ENCODE measurements at regions not wholly inside any gene's neighbourhood (a gene's known extent, or its start where the extent isn't known, plus 50 kb on each side); places are given as distances from the start of the nearest gene placed in this dataset.
A peak's percentile ranks its signal among the peaks of the same experiment; 100 is the strongest.
"Not testable (repeated sequence)": the region's sequence is repeated elsewhere in the genome, so short reads cannot be mapped to it uniquely, and the experiment has no call there.

DNA sequence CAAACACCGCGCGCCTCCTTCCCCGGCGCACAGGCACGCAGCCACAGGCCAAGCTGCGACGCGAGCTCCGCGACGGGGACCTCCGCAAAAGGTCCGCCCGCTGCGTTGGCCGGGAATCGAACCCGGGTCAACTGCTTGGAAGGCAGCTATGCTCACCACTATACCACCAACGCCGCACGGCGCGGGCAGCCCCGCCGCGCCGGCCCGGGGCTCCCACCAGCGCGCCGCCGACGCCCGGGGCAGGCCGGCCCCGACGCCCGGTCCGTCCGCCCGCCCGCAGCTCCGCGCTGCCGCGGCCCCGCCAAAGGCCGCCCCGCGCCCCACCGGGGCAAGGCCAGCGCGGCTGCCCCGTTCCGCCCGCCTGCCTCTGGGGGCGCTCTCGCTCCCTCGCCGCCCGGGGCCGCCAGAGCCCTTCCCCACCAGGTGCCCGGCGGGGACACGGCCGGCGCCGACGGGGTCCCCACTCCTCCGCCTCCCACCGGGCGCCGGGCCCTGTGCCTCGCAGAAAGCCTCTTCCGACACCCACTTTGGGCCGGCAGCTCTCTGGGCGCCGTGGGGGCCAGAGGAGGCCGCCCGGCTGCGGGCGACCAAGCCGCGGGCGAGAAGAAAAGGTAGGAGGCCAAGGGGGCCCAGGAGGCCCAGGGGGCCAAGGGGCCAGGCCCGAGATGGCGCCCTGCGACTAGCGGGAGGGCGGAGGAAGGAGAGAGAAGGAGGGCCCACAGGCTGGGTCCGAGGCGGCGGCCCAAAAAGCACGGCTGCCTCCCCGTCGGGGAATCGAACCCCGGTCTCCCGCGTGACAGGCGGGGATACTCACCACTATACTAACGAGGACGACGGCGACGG, 50.2 kb upstream of the FCGR2A start:
- H3K9me3 ChIP-seq (ENCODE audit: control insufficient read depth in 3 of 3, low read length in 3 of 3); H3K27me3 ChIP-seq (ENCODE audit: control insufficient read depth in 3 of 3, insufficient read depth in 3 of 3, low read length in 3 of 3); H3K4me1 ChIP-seq (ENCODE audit: control insufficient read depth in 3 of 3, insufficient read depth in 3 of 3, low read length in 3 of 3); H3K36me3 ChIP-seq (ENCODE audit: control insufficient read depth in 3 of 3, insufficient read depth in 3 of 3, low read length in 3 of 3); H3K27ac ChIP-seq (ENCODE audit: low read depth, low read length); H3K4me3 ChIP-seq (ENCODE audit: low read length in 3 of 3); H3K9ac ChIP-seq (ENCODE audit: low read depth in 1 of 3, low read length in 3 of 3): not testable (repeated sequence)

DNA sequence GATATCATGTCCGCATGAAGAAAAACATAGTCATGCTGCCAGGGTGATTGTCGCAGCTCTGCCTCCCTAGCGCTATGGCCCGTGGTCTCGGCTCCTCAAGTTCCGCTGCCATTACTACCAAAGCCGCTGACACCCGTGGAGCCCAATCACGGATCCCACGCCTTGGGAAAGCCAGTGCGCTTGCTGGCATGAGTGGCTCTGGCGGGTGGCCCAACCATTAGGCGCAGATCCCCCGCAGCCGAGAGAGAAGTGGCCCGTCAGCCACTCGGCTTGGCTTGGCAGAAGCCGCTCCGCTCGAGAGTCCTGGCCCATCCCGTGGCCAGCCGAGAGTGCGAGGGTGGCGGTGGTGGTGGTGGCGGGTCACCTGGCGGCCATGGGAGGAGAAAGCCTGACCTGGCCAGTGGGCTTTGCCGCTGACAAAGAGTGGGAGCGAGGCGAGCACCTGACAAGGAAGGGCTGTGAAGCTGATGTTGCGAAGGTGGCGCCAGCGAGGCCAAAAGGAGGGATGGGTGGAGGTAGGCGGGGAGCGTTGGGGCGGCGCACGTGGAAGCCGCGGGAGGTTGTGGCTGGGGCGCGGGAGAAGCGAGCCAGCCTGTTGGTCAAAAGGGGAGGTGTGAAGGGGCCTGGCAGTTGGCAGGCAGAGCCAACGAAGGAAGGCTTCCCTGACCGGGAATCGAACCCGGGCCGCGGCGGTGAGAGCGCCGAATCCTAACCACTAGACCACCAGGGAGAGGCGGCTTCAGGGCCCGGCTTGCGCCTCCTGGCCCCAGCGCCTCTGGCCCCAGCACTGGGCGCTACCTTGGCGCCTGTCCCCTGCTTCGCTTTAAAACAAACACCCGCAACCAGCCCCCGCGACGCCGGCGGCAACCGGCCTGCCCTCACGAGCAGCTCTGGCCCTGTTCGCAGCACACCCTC, 51.0 kb upstream of the FCGR2A start:
- not testable (repeated sequence) for H3K4me3 ChIP-seq (ENCODE audit: low read length in 3 of 3); H3K27me3 ChIP-seq (ENCODE audit: control insufficient read depth in 3 of 3, insufficient read depth in 3 of 3, low read length in 3 of 3); H3K9ac ChIP-seq (ENCODE audit: low read depth in 1 of 3, low read length in 3 of 3); H3K36me3 ChIP-seq (ENCODE audit: control insufficient read depth in 3 of 3, insufficient read depth in 3 of 3, low read length in 3 of 3); H3K4me1 ChIP-seq (ENCODE audit: control insufficient read depth in 3 of 3, insufficient read depth in 3 of 3, low read length in 3 of 3); H3K27ac ChIP-seq (ENCODE audit: low read depth, low read length); H3K9me3 ChIP-seq (ENCODE audit: control insufficient read depth in 3 of 3, low read length in 3 of 3)

DNA sequence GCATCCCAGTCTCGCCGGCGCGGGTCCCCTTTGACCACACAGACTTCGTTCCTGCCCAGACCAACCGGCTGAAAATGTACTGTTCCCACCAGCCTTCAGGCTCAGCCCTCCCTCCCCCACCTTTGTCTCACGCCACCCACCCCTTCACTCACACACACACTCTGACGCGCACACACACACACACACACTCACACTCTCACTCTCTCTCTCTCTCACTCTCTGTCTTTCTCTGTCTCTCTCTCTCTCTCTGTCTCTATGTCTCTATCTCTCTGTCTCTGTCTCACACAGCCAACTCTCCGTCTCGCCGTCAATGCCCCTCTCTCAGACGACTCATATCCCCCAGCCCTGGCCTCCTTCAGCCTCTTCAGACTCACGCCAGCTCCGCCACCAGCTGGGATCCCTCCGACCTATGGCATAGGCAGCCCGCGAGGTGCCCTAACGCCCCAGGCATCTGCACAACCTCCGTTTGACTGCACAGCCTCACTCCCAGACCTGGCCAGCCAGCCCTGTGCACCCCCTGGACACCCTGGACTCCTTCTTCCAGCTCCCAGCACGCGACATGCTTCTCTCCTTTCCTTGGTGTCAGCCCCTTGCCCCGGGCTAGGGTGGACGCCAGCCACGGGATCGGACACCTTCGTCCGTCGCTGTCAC, 53.4 kb upstream of the FCGR2A start:
- not testable (repeated sequence) for H3K27me3 ChIP-seq (ENCODE audit: control insufficient read depth in 3 of 3, insufficient read depth in 3 of 3, low read length in 3 of 3); H3K36me3 ChIP-seq (ENCODE audit: control insufficient read depth in 3 of 3, insufficient read depth in 3 of 3, low read length in 3 of 3); H3K4me1 ChIP-seq (ENCODE audit: control insufficient read depth in 3 of 3, insufficient read depth in 3 of 3, low read length in 3 of 3)

DNA sequence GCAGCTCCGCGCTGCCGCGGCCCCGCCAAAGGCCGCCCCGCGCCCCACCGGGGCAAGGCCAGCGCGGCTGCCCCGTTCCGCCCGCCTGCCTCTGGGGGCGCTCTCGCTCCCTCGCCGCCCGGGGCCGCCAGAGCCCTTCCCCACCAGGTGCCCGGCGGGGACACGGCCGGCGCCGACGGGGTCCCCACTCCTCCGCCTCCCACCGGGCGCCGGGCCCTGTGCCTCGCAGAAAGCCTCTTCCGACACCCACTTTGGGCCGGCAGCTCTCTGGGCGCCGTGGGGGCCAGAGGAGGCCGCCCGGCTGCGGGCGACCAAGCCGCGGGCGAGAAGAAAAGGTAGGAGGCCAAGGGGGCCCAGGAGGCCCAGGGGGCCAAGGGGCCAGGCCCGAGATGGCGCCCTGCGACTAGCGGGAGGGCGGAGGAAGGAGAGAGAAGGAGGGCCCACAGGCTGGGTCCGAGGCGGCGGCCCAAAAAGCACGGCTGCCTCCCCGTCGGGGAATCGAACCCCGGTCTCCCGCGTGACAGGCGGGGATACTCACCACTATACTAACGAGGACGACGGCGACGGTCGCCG, 57.4 kb upstream of the FCGR2A start:
- H3K9ac ChIP-seq (ENCODE audit: low read depth in 1 of 3, low read length in 3 of 3); H3K4me3 ChIP-seq (ENCODE audit: low read length in 3 of 3); H3K27ac ChIP-seq (ENCODE audit: low read depth, low read length); H3K4me1 ChIP-seq (ENCODE audit: control insufficient read depth in 3 of 3, insufficient read depth in 3 of 3, low read length in 3 of 3); H3K9me3 ChIP-seq (ENCODE audit: control insufficient read depth in 3 of 3, low read length in 3 of 3); H3K36me3 ChIP-seq (ENCODE audit: control insufficient read depth in 3 of 3, insufficient read depth in 3 of 3, low read length in 3 of 3); H3K27me3 ChIP-seq (ENCODE audit: control insufficient read depth in 3 of 3, insufficient read depth in 3 of 3, low read length in 3 of 3): not testable (repeated sequence)

More for the DNA sequence above, 53.4 kb upstream of the FCGR2A start:
- not testable (repeated sequence) for H3K9ac ChIP-seq (ENCODE audit: low read depth in 1 of 3, low read length in 3 of 3); H3K27ac ChIP-seq (ENCODE audit: low read depth, low read length); H3K9me3 ChIP-seq (ENCODE audit: control insufficient read depth in 3 of 3, low read length in 3 of 3); H3K4me3 ChIP-seq (ENCODE audit: low read length in 3 of 3)

DNA sequence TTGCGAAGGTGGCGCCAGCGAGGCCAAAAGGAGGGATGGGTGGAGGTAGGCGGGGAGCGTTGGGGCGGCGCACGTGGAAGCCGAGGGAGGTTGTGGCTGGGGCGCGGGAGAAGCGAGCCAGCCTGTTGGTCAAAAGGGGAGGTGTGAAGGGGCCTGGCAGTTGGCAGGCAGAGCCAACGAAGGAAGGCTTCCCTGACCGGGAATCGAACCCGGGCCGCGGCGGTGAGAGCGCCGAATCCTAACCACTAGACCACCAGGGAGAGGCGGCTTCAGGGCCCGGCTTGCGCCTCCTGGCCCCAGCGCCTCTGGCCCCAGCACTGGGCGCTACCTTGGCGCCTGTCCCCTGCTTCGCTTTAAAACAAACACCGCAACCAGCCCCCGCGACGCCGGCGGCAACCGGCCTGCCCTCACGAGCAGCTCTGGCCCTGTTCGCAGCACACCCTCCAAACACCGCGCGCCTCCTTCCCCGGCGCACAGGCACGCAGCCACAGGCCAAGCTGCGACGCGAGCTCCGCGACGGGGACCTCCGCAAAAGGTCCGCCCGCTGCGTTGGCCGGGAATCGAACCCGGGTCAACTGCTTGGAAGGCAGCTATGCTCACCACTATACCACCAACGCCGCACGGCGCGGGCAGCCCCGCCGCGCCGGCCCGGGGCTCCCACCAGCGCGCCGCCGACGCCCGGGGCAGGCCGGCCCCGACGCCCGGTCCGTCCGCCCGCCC, 58.1 kb upstream of the FCGR2A start:
- H3K9me3 ChIP-seq (ENCODE audit: control insufficient read depth in 3 of 3, low read length in 3 of 3); H3K27ac ChIP-seq (ENCODE audit: low read depth, low read length); H3K36me3 ChIP-seq (ENCODE audit: control insufficient read depth in 3 of 3, insufficient read depth in 3 of 3, low read length in 3 of 3); H3K9ac ChIP-seq (ENCODE audit: low read depth in 1 of 3, low read length in 3 of 3); H3K4me3 ChIP-seq (ENCODE audit: low read length in 3 of 3); H3K27me3 ChIP-seq (ENCODE audit: control insufficient read depth in 3 of 3, insufficient read depth in 3 of 3, low read length in 3 of 3); H3K4me1 ChIP-seq (ENCODE audit: control insufficient read depth in 3 of 3, insufficient read depth in 3 of 3, low read length in 3 of 3): not testable (repeated sequence)

DNA sequence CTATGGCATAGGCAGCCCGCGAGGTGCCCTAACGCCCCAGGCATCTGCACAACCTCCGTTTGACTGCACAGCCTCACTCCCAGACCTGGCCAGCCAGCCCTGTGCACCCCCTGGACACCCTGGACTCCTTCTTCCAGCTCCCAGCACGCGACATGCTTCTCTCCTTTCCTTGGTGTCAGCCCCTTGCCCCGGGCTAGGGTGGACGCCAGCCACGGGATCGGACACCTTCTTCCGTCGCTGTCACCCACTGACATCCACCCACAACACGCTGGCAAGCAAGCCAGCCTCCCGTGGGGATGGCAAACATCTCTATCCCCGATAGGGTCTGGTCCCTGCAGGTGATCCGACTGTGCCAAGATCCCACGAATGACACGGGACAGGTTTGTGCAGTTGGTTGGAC, 60.5 kb upstream of the FCGR2A start:
- H3K4me1 ChIP-seq (ENCODE audit: control insufficient read depth in 3 of 3, insufficient read depth in 3 of 3, low read length in 3 of 3); H3K9me3 ChIP-seq (ENCODE audit: control insufficient read depth in 3 of 3, low read length in 3 of 3); H3K9ac ChIP-seq (ENCODE audit: low read depth in 1 of 3, low read length in 3 of 3); H3K36me3 ChIP-seq (ENCODE audit: control insufficient read depth in 3 of 3, insufficient read depth in 3 of 3, low read length in 3 of 3); H3K4me3 ChIP-seq (ENCODE audit: low read length in 3 of 3); H3K27ac ChIP-seq (ENCODE audit: low read depth, low read length): not testable (repeated sequence)
- H3K27me3 ChIP-seq (ENCODE audit: control insufficient read depth in 3 of 3, insufficient read depth in 3 of 3, low read length in 3 of 3), result peaks cover 6 to 13% (median 11%) of the 10 kb centered on the region in 3 donors

DNA sequence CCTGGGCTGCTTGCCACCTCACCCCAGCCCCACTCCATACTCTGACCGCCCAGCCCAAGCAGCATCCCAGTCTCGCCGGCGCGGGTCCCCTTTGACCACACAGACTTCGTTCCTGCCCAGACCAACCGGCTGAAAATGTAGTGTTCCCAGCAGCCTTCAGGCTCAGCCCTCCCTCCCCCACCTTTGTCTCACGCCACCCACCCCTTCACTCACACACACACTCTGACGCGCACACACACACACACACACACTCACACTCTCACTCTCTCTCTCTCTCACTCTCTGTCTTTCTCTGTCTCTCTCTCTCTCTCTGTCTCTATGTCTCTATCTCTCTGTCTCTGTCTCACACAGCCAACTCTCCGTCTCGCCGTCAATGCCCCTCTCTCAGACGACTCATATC, 61.0 kb upstream of the FCGR2A start:
- H3K27me3 ChIP-seq (ENCODE audit: control insufficient read depth in 3 of 3, insufficient read depth in 3 of 3, low read length in 3 of 3), result peaks cover 11 to 17% (median 16%) of the 10 kb centered on the region in 3 donors
- H3K9me3 ChIP-seq (ENCODE audit: control insufficient read depth in 3 of 3, low read length in 3 of 3); H3K9ac ChIP-seq (ENCODE audit: low read depth in 1 of 3, low read length in 3 of 3); H3K4me1 ChIP-seq (ENCODE audit: control insufficient read depth in 3 of 3, insufficient read depth in 3 of 3, low read length in 3 of 3); H3K36me3 ChIP-seq (ENCODE audit: control insufficient read depth in 3 of 3, insufficient read depth in 3 of 3, low read length in 3 of 3); H3K27ac ChIP-seq (ENCODE audit: low read depth, low read length); H3K4me3 ChIP-seq (ENCODE audit: low read length in 3 of 3): not testable (repeated sequence)

DNA sequence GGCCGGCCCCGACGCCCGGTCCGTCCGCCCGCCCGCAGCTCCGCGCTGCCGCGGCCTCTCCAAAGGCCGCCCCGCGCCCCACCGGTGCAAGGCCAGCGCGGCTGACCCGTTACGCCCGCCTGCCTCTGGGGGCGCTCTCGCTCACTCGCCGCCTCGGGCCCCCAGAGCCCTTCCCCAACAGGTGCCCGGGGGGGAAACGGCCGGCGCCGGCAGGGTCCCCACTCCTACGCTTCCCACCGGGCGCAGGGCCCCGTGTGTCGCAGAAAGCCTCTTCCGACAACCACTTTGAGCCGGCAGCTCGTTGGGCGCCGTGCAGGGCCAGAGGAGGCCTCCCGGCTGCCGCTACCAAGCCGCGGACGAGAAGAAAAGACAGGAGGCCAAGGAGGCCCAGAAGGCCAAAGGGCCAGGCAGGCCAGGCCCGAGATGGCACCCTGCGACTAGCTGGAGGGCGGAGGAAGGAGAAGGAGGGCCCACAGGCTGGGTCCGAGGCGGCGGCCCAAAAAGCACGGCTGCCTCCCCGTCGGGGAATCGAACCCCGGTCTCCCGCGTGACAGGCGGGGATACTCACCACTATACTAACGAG, 64.9 kb upstream of the FCGR2A start:
- peaks cover 23 to 31% (median 30%) of the 10 kb centered on the region in 3 donors for H3K27me3 ChIP-seq (ENCODE audit: control insufficient read depth in 3 of 3, insufficient read depth in 3 of 3, low read length in 3 of 3)
- peak overlapping the region; percentile 51 to 67 (median 61) for H3K4me3 ChIP-seq (ENCODE audit: low read length in 3 of 3)
- H3K9me3 ChIP-seq (ENCODE audit: control insufficient read depth in 3 of 3, low read length in 3 of 3), result peaks cover 0 to 3% (median 2%) of the 10 kb centered on the region in 3 donors
- H3K36me3 ChIP-seq (ENCODE audit: control insufficient read depth in 3 of 3, insufficient read depth in 3 of 3, low read length in 3 of 3), result no peaks in the 10 kb centered on the region
- H3K27ac ChIP-seq (ENCODE audit: low read depth, low read length), result no peak overlapping the region
- peaks cover 0 to 7% (median 4%) of the 10 kb centered on the region in 3 donors for H3K4me1 ChIP-seq (ENCODE audit: control insufficient read depth in 3 of 3, insufficient read depth in 3 of 3, low read length in 3 of 3)
- peak overlapping the region in 2 of 3 donors; percentile 65 to 73 for H3K9ac ChIP-seq (ENCODE audit: low read depth in 1 of 3, low read length in 3 of 3)
